SK-N-SH (cell line): ENCODE measurements at regions not wholly inside any gene's neighbourhood (a gene's known extent, or its start where the extent isn't known, plus 50 kb on each side); places are given as distances from the start of the nearest gene placed in this dataset.

Source experiments
- FOXJ3 ChIP-seq: sonication (generic); formaldehyde crosslinking; IDR thresholded peaks from 2 replicates; pipeline ENCODE4 v1.5.1; 2020; ENCODE audit warnings: mild to moderate bottlenecking, missing genetic modification reagents
- NFIC ChIP-seq: IDR thresholded peaks from 2 replicates; pipeline ENCODE4 v1.4.0; 2012; ENCODE audit warnings: borderline replicate concordance
- POLR2AphosphoS5 ChIP-seq: IDR thresholded peaks from 2 replicates; pipeline ENCODE4 v1.6.1; 2012; ENCODE audit warnings: low read depth, low read length
- RCOR1 ChIP-seq: fragments of 150-350 bp; IDR thresholded peaks from 2 replicates; pipeline ENCODE4 v1.6.1; 2017; ENCODE audit warnings: antibody characterized with exemption, low read length
- RFX5 ChIP-seq: IDR thresholded peaks from 2 replicates; pipeline ENCODE4 v1.6.1; 2012; ENCODE audit warnings: mild to moderate bottlenecking, improper control_type of control experiment, low read length
- SMC3 ChIP-seq: IDR thresholded peaks from 2 replicates; pipeline ENCODE4 v1.6.1; 2012; ENCODE audit warnings: low read depth, low read length, improper control_type of control experiment
- YY1 ChIP-seq: IDR thresholded peaks from 2 replicates; pipeline ENCODE4 v1.4.0; 2012; ENCODE audit warnings: low read depth, mild to moderate bottlenecking
- TF ChIP-seq, protein P1 (sequence below): fragments of 200-600 bp; sonication (generic); IDR thresholded peaks from 2 replicates; pipeline ENCODE4 v1.6.1; 2017; ENCODE audit warnings: antibody characterized with exemption, mild to moderate bottlenecking, moderate library complexity
- TF ChIP-seq, protein P2 (sequence below): IDR thresholded peaks from 2 replicates; pipeline ENCODE4 v1.4.0; 2012; ENCODE audit warnings: low read depth
- TF ChIP-seq, protein P3 (sequence below): IDR thresholded peaks from 2 replicates; pipeline ENCODE4 v1.6.1; 2012; ENCODE audit warnings: mild to moderate bottlenecking, low read depth, low read length, moderate library complexity

GRCh38 chr19:28289295-28290063, 923.5 kb downstream of the UQCRFS1 start:
- TF ChIP-seq FOXJ3 (CRISPR knock-in tag) (no peak), RCOR1 (no peak), POLR2AphosphoS5 (no peak), SMC3 (no peak), RFX5 (no peak), YY1 (no peak), NFIC (no peak)
- TF ChIP-seq, protein P1, sequence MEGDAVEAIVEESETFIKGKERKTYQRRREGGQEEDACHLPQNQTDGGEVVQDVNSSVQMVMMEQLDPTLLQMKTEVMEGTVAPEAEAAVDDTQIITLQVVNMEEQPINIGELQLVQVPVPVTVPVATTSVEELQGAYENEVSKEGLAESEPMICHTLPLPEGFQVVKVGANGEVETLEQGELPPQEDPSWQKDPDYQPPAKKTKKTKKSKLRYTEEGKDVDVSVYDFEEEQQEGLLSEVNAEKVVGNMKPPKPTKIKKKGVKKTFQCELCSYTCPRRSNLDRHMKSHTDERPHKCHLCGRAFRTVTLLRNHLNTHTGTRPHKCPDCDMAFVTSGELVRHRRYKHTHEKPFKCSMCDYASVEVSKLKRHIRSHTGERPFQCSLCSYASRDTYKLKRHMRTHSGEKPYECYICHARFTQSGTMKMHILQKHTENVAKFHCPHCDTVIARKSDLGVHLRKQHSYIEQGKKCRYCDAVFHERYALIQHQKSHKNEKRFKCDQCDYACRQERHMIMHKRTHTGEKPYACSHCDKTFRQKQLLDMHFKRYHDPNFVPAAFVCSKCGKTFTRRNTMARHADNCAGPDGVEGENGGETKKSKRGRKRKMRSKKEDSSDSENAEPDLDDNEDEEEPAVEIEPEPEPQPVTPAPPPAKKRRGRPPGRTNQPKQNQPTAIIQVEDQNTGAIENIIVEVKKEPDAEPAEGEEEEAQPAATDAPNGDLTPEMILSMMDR = no peak
- TF ChIP-seq, protein P2, sequence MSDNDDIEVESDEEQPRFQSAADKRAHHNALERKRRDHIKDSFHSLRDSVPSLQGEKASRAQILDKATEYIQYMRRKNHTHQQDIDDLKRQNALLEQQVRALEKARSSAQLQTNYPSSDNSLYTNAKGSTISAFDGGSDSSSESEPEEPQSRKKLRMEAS = no peak
- TF ChIP-seq, protein P3, sequence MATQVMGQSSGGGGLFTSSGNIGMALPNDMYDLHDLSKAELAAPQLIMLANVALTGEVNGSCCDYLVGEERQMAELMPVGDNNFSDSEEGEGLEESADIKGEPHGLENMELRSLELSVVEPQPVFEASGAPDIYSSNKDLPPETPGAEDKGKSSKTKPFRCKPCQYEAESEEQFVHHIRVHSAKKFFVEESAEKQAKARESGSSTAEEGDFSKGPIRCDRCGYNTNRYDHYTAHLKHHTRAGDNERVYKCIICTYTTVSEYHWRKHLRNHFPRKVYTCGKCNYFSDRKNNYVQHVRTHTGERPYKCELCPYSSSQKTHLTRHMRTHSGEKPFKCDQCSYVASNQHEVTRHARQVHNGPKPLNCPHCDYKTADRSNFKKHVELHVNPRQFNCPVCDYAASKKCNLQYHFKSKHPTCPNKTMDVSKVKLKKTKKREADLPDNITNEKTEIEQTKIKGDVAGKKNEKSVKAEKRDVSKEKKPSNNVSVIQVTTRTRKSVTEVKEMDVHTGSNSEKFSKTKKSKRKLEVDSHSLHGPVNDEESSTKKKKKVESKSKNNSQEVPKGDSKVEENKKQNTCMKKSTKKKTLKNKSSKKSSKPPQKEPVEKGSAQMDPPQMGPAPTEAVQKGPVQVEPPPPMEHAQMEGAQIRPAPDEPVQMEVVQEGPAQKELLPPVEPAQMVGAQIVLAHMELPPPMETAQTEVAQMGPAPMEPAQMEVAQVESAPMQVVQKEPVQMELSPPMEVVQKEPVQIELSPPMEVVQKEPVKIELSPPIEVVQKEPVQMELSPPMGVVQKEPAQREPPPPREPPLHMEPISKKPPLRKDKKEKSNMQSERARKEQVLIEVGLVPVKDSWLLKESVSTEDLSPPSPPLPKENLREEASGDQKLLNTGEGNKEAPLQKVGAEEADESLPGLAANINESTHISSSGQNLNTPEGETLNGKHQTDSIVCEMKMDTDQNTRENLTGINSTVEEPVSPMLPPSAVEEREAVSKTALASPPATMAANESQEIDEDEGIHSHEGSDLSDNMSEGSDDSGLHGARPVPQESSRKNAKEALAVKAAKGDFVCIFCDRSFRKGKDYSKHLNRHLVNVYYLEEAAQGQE = no peak
